GM18499 (cell line): ENCODE measurements at regions not wholly inside any gene's neighbourhood (a gene's known extent, or its start where the extent isn't known, plus 50 kb on each side); places are given as distances from the start of the nearest gene placed in this dataset.

Experiments
- ATAC-seq: cut with Tn5 transposase; IDR thresholded peaks from one replicate; pipeline ENCODE4 v1.9.1; 2021; ENCODE audit warnings: moderate number of reproducible peaks; ENCODE audit not compliant: insufficient read depth, unreplicated experiment

DNA sequence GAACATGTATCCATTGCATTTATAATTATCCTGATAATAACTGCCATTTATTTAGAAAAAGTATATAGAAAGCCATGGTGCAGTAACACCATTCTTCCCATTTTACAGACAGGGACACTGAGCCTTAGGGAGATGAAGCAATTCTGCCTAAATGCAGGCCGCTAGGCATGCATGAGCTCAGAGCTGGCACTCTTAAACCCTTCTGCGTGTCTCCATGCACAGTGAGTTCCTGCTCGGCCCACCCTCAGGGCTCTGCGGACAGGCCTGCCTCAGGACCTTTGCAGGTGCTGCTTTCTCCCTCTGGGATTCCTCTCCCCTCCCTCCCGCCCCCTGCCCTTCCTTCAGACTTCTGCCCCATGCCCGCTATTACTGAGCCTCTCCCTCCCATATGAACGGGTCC is 54.3 kb upstream of the WSB1 start:
- ATAC-seq = no peak

DNA sequence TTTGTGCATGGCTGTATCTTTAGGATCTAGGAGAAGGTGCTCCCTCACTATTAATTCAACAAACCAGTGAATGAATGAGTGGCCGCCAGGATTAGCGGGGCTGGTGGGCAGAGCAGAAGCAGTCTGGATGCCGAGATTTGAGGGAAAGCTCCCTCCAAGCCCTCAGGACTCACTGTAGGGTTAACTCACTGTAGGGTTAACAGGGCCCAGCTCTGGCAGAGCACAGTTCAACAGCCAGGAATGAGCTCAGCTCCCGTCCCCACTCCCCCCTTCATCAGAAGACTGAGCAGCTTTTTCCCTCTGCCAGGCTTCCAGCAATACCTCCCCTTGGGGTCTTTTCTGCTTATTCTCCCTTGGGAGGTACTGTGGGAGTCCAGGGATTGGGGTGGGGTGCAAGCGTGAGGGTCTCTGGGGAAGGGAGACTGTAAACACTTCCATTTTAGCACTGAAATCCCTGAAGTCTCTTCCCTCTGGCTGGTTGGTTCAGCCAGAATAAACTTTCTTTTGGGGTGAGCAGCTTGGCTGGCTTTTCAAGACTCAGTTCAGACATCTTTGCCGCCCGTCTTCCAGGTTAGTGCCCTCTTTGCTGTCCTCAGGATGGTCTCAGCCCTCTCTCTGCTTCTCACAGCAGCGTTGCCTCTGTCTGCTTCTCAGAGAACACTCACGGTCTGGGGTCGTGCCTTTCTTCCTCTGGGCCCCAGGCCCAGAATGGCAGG is 53.7 kb upstream of the WSB1 start:
- no peak for ATAC-seq

- ATAC-seq = no peak
Observed at GRCh38 chr17:27240802-27241155, 53.1 kb upstream of the WSB1 start.

GRCh38 chr17:27241346-27241946 is 52.5 kb upstream of the WSB1 start:
- no peak for ATAC-seq

DNA sequence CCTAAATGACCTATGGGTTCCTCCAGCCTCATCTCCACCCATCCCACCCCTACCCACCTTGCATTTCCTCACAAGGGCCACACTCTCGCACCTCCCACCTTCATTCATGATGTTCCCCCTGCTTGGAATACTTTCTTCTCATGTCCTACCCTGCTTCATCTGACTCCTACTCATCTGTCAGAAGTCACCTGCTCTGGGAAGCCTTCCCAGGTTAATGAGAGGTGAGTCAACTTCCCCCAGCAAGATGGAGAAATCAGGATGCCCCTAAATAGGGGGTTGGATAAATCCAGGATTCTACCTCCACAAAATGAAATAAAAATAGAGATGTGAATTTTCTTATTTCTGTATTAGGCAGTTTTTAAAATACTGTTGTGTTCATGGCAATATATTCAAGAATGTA is 51.0 kb upstream of the WSB1 start:
- ATAC-seq = no peak

DNA sequence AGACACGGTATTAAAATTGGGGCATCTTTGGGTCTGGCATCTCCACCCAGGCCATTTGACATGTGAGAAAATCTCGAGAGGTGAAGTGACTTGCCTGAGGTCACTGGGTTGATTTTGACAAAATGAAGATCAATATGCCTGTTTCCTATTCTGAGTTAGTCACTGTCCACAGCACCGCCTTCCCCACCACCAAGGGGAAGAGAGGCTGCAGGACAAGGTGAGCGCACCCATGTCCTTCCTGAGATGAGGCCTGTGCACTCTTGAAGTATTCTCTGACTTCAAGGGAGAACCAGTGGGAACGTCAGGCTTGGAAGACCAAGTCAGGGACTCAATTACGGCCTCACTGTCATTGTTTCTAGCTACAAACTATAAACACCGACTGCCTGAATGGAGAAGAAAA is 49.9 kb upstream of the WSB1 start:
- ATAC-seq = no peak
